HCT116 (cell line): ENCODE measurements at regions not wholly inside any gene's neighbourhood (a gene's known extent, or its start where the extent isn't known, plus 50 kb on each side); places are given as distances from the start of the nearest gene placed in this dataset.

Source experiments
- ATAC-seq: fragments of 200-7000 bp; cut with Tn5 transposase; 2 replicates; pipeline ENCODE4 v1.9.1; 2020; ENCODE audit warnings: mild to moderate bottlenecking, moderate library complexity
- BruUV-seq: library from RNA; stranded (reverse); fragments of 400-500 nt; replicated peaks from 2 replicates; lab custom pipeline; 2021; lab: Mats Ljungman, UMichigan
- CTCF ChIA-PET: fragments of 300-600 bp; sonication (Branson Sonifier 250); formaldehyde crosslinking; loops from one replicate; lab custom pipeline; 2021; ENCODE audit warnings: antibody characterized with exemption; lab: Charles Lee
- POLR2A ChIA-PET: fragments of 300-600, 350-600 bp; sonication (Branson Sonifier 250); formaldehyde crosslinking; loops from one replicate; lab custom pipeline; 2021; ENCODE audit warnings: antibody characterized with exemption; lab: Charles Lee
- RAD21 ChIA-PET, 2 experiments: fragments of 300-600 bp; sonication (Branson Sonifier 250); formaldehyde crosslinking; loops; one replicate each; lab custom pipeline; 2023; ENCODE audit warnings: low total read pairs in 2 of 2; ENCODE audit not compliant: uncharacterized antibody in 2 of 2, unreplicated experiment in 2 of 2, low non-redundant PET in 1 of 2; lab: Charles Lee
- DNase-seq: peaks from one replicate; pipeline ENCODE4 v3.0.0-alpha.2; 2010; ENCODE audit warnings: low read depth, low spot score
- H2AFZ ChIP-seq: fragments of 200-600 bp; shearing (Covaris generic), sonication (generic); 2 replicates; pipeline ENCODE4 v1.6.1; 2017; ENCODE audit warnings: low read depth, mixed run types, mixed read lengths, antibody characterized with exemption, low read length; ENCODE audit not compliant: poor library complexity, severe bottlenecking
- H3K27ac ChIP-seq: 2 replicates; pipeline ENCODE4 v1.5.1; 2012; ENCODE audit warnings: low read depth, low read length
- H3K27me3 ChIP-seq: fragments of 200-600 bp; sonication (generic); 2 replicates; pipeline ENCODE4 v1.6.1; 2016; ENCODE audit warnings: mixed run types, low read length, mixed read lengths; ENCODE audit not compliant: insufficient read depth
- H3K36me3 ChIP-seq, 2 experiments: fragments of 200-500 bp in 1 of 2; fragments of 200-600 bp in 1 of 2; sonication (Bioruptor generic) in 1 of 2; sonication (generic) in 1 of 2; 2 replicates each; pipeline versions ENCODE4 v1.5.1 to v1.6.1; 2014 to 2016; ENCODE audit warnings: low read length in 2 of 2, inconsistent platforms in 1 of 2, mixed read lengths in 1 of 2, mixed run types in 1 of 2; ENCODE audit not compliant: insufficient read depth in 2 of 2, control insufficient read depth in 1 of 2
- H3K4me1 ChIP-seq, 2 experiments: fragments of 200-600 bp in 1 of 2; sonication (generic) in 1 of 2; 2 replicates each; pipeline versions ENCODE4 v1.5.1 to v1.6.1; 2012 to 2017; ENCODE audit warnings: low read length in 2 of 2, inconsistent platforms in 1 of 2, mild to moderate bottlenecking in 1 of 2, mixed read lengths in 1 of 2, mixed run types in 1 of 2, moderate library complexity in 1 of 2; ENCODE audit not compliant: insufficient read depth in 2 of 2, control insufficient read depth in 1 of 2
- H3K4me2 ChIP-seq: fragments of 200-600 bp; sonication (generic); 2 replicates; pipeline ENCODE4 v1.6.1; 2017; ENCODE audit warnings: mixed run types, low read length, mixed read lengths
- H3K4me3 ChIP-seq, 2 experiments: fragments of 200-600 bp in 1 of 2; sonication (generic) in 1 of 2; replicated peaks in 1 of 2; 2 replicates each; pipeline ENCODE4 v1.5.1; 2011 to 2016; ENCODE audit warnings: low read length in 2 of 2, control low read depth in 1 of 2, low read depth in 1 of 2, mild to moderate bottlenecking in 1 of 2, mixed read lengths in 1 of 2, mixed run types in 1 of 2
- H3K79me2 ChIP-seq: fragments of 200-600 bp; sonication (generic); 2 replicates; pipeline ENCODE4 v1.6.1; 2017; ENCODE audit warnings: mild to moderate bottlenecking, mixed run types, low read length, moderate library complexity, mixed read lengths; ENCODE audit not compliant: insufficient read depth
- H3K9ac ChIP-seq: fragments of 200-600 bp; sonication (generic); 2 replicates; pipeline ENCODE4 v1.6.1; 2016; ENCODE audit warnings: low read length, mixed read lengths
- H3K9me2 ChIP-seq: fragments of 200-600 bp; sonication (generic), shearing (Covaris generic); 2 replicates; pipeline ENCODE4 v1.6.1; 2017; ENCODE audit warnings: mixed run types, mild to moderate bottlenecking, moderate library complexity; ENCODE audit not compliant: insufficient read depth
- H3K9me3 ChIP-seq, 2 experiments: fragments of 200-500 bp in 1 of 2; fragments of 200-600 bp in 1 of 2; sonication (Bioruptor generic) in 1 of 2; sonication (generic) in 1 of 2; 2 replicates each; pipeline ENCODE4 v1.6.1; 2014 to 2017; ENCODE audit warnings: low read length in 2 of 2, mixed read lengths in 2 of 2, inconsistent platforms in 1 of 2, low read depth in 1 of 2, mild to moderate bottlenecking in 1 of 2, mixed run types in 1 of 2, moderate library complexity in 1 of 2; ENCODE audit not compliant: control insufficient read depth in 1 of 2, insufficient read depth in 1 of 2
- H4K20me1 ChIP-seq: fragments of 200-600 bp; sonication (generic), shearing (Covaris generic); 2 replicates; pipeline ENCODE4 v1.6.1; 2017; ENCODE audit warnings: mixed run types, mild to moderate bottlenecking, moderate library complexity; ENCODE audit not compliant: insufficient read depth
- EZH2phosphoT487 ChIP-seq: fragments of 200-600 bp; IDR thresholded peaks from 2 replicates; pipeline ENCODE4 v1.6.1; 2018; ENCODE audit warnings: antibody characterized with exemption, borderline replicate concordance
- JUND ChIP-seq: IDR thresholded peaks from 2 replicates; pipeline ENCODE4 v1.6.1; 2012
- POLR2AphosphoS5 ChIP-seq: IDR thresholded peaks from 2 replicates; pipeline ENCODE4 v1.6.1; 2011; ENCODE audit warnings: mild to moderate bottlenecking, low read depth, low read length, moderate library complexity
- RAD21 ChIP-seq: IDR thresholded peaks from 2 replicates; pipeline ENCODE4 v1.6.1; 2012; ENCODE audit warnings: low read depth, mild to moderate bottlenecking
- TCF7L2 ChIP-seq: IDR thresholded peaks from 2 replicates; pipeline ENCODE4 v1.7.0; 2011; ENCODE audit warnings: borderline replicate concordance, inconsistent platforms; ENCODE audit not compliant: insufficient read depth, insufficient read length; ENCODE audit errors: extremely low read depth
- YY1 ChIP-seq: IDR thresholded peaks from 2 replicates; pipeline ENCODE4 v1.6.1; 2011; ENCODE audit warnings: low read length, low read depth, moderate library complexity, mild to moderate bottlenecking; ENCODE audit not compliant: insufficient replicate concordance; ENCODE audit errors: extremely low read depth
- intact Hi-C: fragments of 100-400 bp; cut with micrococcal nuclease; formaldehyde crosslinking; loops from 2 replicates; pipeline ENCODE4 v1.10.0; 2022
- TF ChIP-seq, protein P1 (sequence below): IDR thresholded peaks from 2 replicates; pipeline ENCODE4 v1.6.1; 2012

DNA sequence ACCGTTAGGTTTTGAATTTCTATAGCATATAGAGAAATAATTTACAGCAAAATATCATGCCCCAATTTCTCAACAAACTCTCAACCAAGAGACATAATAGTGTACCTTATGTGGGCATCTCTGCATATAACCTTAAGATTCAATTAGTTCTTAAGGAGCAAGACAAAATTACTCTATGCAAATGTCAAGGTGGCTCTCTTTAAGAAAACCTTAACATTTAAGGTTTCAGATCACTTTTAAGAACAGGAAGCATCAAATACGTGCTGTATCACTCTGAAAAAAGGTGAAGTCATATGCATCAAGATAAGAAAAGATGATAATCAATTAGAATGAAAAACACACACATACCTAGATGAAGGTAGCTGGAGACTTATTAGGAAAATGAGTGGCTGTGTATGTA lies 728.0 kb downstream of the FLRT2 start:
- peaks cover 5 to 8% of the 10 kb centered on the region in 2 experiments; a peak in 2 of 4 replicates for H3K9me3 ChIP-seq
- H3K79me2 ChIP-seq, result no peaks in the 10 kb centered on the region
- BruUV-seq, result no TSS peak
- no peak for TF ChIP-seq RAD21
- TF ChIP-seq, all 23 proteins: peak for 0
- POLR2A ChIA-PET, result no interaction called here
- Histone ChIP-seq H3K9me2 (no peaks in the 10 kb centered on the region), H3K36me3 (no peaks in the 10 kb centered on the region), H4K20me1 (no peaks in the 10 kb centered on the region), H2AFZ (no peak overlapping the region), H3K4me2 (no peak overlapping the region), H3K27me3 (no peaks in the 10 kb centered on the region), H3K27ac (no peak overlapping the region), H3K9ac (no peak overlapping the region), H3K4me3 (no peak overlapping the region), H3K4me1 (no peaks in the 10 kb centered on the region)
- RAD21 ChIA-PET, result no interaction called here
- intact Hi-C loops, result no loop called here
- CTCF ChIA-PET, result no interaction called here
- DNase-seq (no peak), ATAC-seq (no peak)

DNA sequence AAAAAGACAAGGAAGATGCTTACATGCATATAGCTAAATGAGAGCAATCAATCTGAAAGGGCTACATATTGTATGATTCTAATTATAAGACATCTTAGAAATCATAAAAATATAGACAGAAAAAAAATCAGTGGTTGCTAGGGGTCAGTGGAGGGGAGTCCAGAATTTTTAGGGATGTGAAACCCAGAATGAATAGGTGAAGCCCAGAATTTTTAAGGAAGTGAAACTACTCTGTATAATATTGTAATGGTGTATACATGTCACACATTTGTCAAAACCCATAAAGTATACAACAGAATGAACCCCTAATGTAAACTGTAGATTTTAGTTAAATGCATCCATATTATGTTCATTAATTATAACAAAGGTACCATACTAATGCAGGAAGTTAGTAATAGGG lies 713.2 kb downstream of the FLRT2 start:
- ChIA-PET CTCF (no interaction called here), RAD21 (no interaction called here), POLR2A (no interaction called here)
- intact Hi-C loops, result no loop called here
- Histone ChIP-seq H3K4me3 (no peak overlapping the region), H3K79me2 (no peaks in the 10 kb centered on the region), H3K27ac (no peak overlapping the region), H3K4me2 (no peak overlapping the region), H3K9me3 (peaks cover 6% of the 10 kb centered on the region in 2 experiments; a peak in 1 of 4 replicates), H3K9ac (no peak overlapping the region), H3K9me2 (no peaks in the 10 kb centered on the region), H2AFZ (no peak overlapping the region), H3K36me3 (no peaks in the 10 kb centered on the region), H3K27me3 (no peaks in the 10 kb centered on the region), H4K20me1 (no peaks in the 10 kb centered on the region), H3K4me1 (no peaks in the 10 kb centered on the region)
- DNase-seq, result no peak
- no peak for ATAC-seq
- TF ChIP-seq, protein P1, sequence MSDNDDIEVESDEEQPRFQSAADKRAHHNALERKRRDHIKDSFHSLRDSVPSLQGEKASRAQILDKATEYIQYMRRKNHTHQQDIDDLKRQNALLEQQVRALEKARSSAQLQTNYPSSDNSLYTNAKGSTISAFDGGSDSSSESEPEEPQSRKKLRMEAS, result no peak
- TF ChIP-seq EZH2phosphoT487 (no peak), TCF7L2 (no peak), POLR2AphosphoS5 (no peak), YY1 (no peak), JUND (no peak)
- no TSS peak for BruUV-seq
